Testis (tissue), 2 donors: ENCODE measurements at regions not wholly inside any gene's neighbourhood (a gene's known extent, or its start where the extent isn't known, plus 50 kb on each side); places are given as distances from the start of the nearest gene placed in this dataset.

Source experiments
- DNase-seq: peaks from one replicate; pipeline ENCODE4 v3.0.0-alpha.2; 2019
- H3K27ac ChIP-seq, 2 donors: fragments of 200-600 bp; sonication (generic); one replicate each; pipeline ENCODE4 v1.5.1; 2019
- H3K27me3 ChIP-seq: fragments of 200-600 bp; sonication (generic); one replicate; pipeline ENCODE4 v1.5.1; 2019
- H3K36me3 ChIP-seq: fragments of 200-600 bp; sonication (generic); one replicate; pipeline ENCODE4 v1.5.1; 2017; ENCODE audit warnings: low read depth; ENCODE audit errors: missing control alignments
- H3K4me1 ChIP-seq: fragments of 200-600 bp; sonication (generic); one replicate; pipeline ENCODE4 v1.5.1; 2019
- H3K4me3 ChIP-seq, 2 donors: fragments of 200-600 bp; sonication (generic); one replicate each; pipeline ENCODE4 v1.5.1; 2017 to 2019
- H3K9me3 ChIP-seq: fragments of 200-600 bp; sonication (generic); one replicate; pipeline ENCODE4 v1.5.1; 2017
- CTCF ChIP-seq, 3 experiments: fragments of 450-650 bp in 2 of 3; fragments of 200-600 bp in 1 of 3; sonication (generic) in 1 of 3; IDR thresholded peaks; one replicate each; pipeline ENCODE4 v1.5.1; 2016 to 2019; ENCODE audit warnings: antibody characterized with exemption in 3 of 3, mild to moderate bottlenecking in 2 of 3, moderate library complexity in 1 of 3
- POLR2A ChIP-seq: fragments of 450-650 bp; IDR thresholded peaks from one replicate; pipeline ENCODE4 v1.6.1; 2017; ENCODE audit warnings: antibody characterized with exemption, mild to moderate bottlenecking, moderate library complexity
- WGBS, 2 donors: methylation state at CpG; one replicate each; pipeline ENCODE4 v1.1.5; 2018; 5-methylcytosine and 5-hydroxymethylcytosine counted together
- intact Hi-C: fragments of 100-400 bp; cut with DNase I; formaldehyde crosslinking; loops from one replicate; pipeline ENCODE4 v1.15.1; 2023; ENCODE audit warnings: low total_unique reads

GRCh38 chr15:96064351-96064756 is 266.1 kb upstream of the NR2F2 start:
- Histone ChIP-seq H3K4me1 (no peaks in the 10 kb centered on the region), H3K27me3 (no peaks in the 10 kb centered on the region), H3K36me3 (no peaks in the 10 kb centered on the region), H3K4me3 (no peak overlapping the region), H3K9me3 (no peaks in the 10 kb centered on the region), H3K27ac (no peak overlapping the region)
- 68 to 82% methylated on average over 3 of the region's 3 CpGs for WGBS, 2 donors
- DNase-seq, result peak; percentile 27
- intact Hi-C loops, result no loop called here
- TF ChIP-seq CTCF (IDR thresholded peaks at IDR 0.05), result no peak
- TF ChIP-seq POLR2A, result no peak

GRCh38 chr15:96066126-96066525 is 264.4 kb upstream of the NR2F2 start:
- WGBS, 2 donors, result 46 to 63% methylated on average over 4 of the region's 4 CpGs
- H3K36me3 ChIP-seq, result no peaks in the 10 kb centered on the region
- H3K9me3 ChIP-seq, result no peaks in the 10 kb centered on the region

GRCh38 chr15:96066852-96067495 is 263.5 kb upstream of the NR2F2 start:
- intact Hi-C loops, result no loop called here
- no peaks in the 10 kb centered on the region for H3K9me3 ChIP-seq
- WGBS, 2 donors, result 73 to 82% methylated on average over 7 to 8 of the region's 8 CpGs

More at GRCh38 chr15:96066126-96066525, 264.4 kb upstream of the NR2F2 start:
- no peak overlapping the region for H3K4me3 ChIP-seq
- no peaks in the 10 kb centered on the region for H3K4me1 ChIP-seq
- intact Hi-C loops, result no loop called here
- DNase-seq, result no peak
- TF ChIP-seq CTCF (IDR thresholded peaks at IDR 0.05), result no peak
- no peak for TF ChIP-seq POLR2A
- H3K27me3 ChIP-seq, result no peaks in the 10 kb centered on the region
- no peak overlapping the region for H3K27ac ChIP-seq

GRCh38 chr15:96067677-96068076 is 262.8 kb upstream of the NR2F2 start:
- TF ChIP-seq CTCF (IDR thresholded peaks at IDR 0.05) (no peak), POLR2A (no peak)
- Histone ChIP-seq H3K9me3 (no peaks in the 10 kb centered on the region), H3K27ac (no peak overlapping the region), H3K27me3 (no peaks in the 10 kb centered on the region), H3K36me3 (no peaks in the 10 kb centered on the region), H3K4me1 (no peaks in the 10 kb centered on the region), H3K4me3 (no peak overlapping the region)
- WGBS, 2 donors, result 97 to 100% methylated on average over 2 of the region's 2 CpGs
- intact Hi-C loops, result no loop called here
- DNase-seq, result no peak

More at GRCh38 chr15:96066852-96067495, 263.5 kb upstream of the NR2F2 start:
- no peak overlapping the region for H3K27ac ChIP-seq
- no peak for TF ChIP-seq CTCF (IDR thresholded peaks at IDR 0.05)
- TF ChIP-seq POLR2A, result no peak
- H3K4me1 ChIP-seq, result no peaks in the 10 kb centered on the region
- no peaks in the 10 kb centered on the region for H3K27me3 ChIP-seq
- no peak overlapping the region for H3K4me3 ChIP-seq
- no peak for DNase-seq
- no peaks in the 10 kb centered on the region for H3K36me3 ChIP-seq

GRCh38 chr15:96068897-96069296 is 261.6 kb upstream of the NR2F2 start:
- no peak for TF ChIP-seq POLR2A
- no peak for TF ChIP-seq CTCF (IDR thresholded peaks at IDR 0.05)
- Histone ChIP-seq H3K4me1 (no peaks in the 10 kb centered on the region), H3K27me3 (no peaks in the 10 kb centered on the region), H3K4me3 (no peak overlapping the region), H3K36me3 (no peaks in the 10 kb centered on the region), H3K9me3 (no peaks in the 10 kb centered on the region), H3K27ac (no peak overlapping the region)
- DNase-seq, result no peak
- intact Hi-C loops, result no loop called here
- 74 to 78% methylated on average over 3 of the region's 3 CpGs for WGBS, 2 donors
